Tibial nerve (tissue), 4 donors: ENCODE measurements at regions not wholly inside any gene's neighbourhood (a gene's known extent, or its start where the extent isn't known, plus 50 kb on each side); places are given as distances from the start of the nearest gene placed in this dataset.

Source experiments
- DNase-seq, 2 donors: peaks; one replicate each; pipeline ENCODE4 v3.0.0-alpha.2; 2019; ENCODE audit warnings: low spot score in 2 of 2
- H3K27ac ChIP-seq, 4 donors: fragments of 200-600 bp; sonication (generic) in 3 of 4; one replicate each; pipeline ENCODE4 v1.5.1; 2017 to 2019; ENCODE audit warnings: mild to moderate bottlenecking in 1 of 4
- H3K27me3 ChIP-seq, 2 donors: fragments of 200-600 bp; sonication (generic) in 1 of 2; one replicate each; pipeline versions ENCODE4 v1.5.1 to v1.6.0; 2017 to 2019
- H3K36me3 ChIP-seq, 3 donors: fragments of 200-600 bp; sonication (generic); one replicate each; pipeline ENCODE4 v1.5.1; 2018 to 2019
- H3K4me1 ChIP-seq, 4 donors: fragments of 200-600 bp; sonication (generic) in 3 of 4; one replicate each; pipeline ENCODE4 v1.5.1; 2017 to 2019
- H3K4me3 ChIP-seq, 4 donors: fragments of 200-600 bp; sonication (generic) in 3 of 4; one replicate each; pipeline ENCODE4 v1.5.1; 2017 to 2019; ENCODE audit warnings: mild to moderate bottlenecking in 1 of 4, moderate library complexity in 1 of 4
- H3K9me3 ChIP-seq, 4 donors: fragments of 200-600 bp; sonication (generic) in 3 of 4; one replicate each; pipeline ENCODE4 v1.5.1; 2017 to 2019
- CTCF ChIP-seq, 5 experiments: fragments of 200-600 bp in 3 of 5; fragments of 450-650 bp in 2 of 5; sonication (generic) in 3 of 5; IDR thresholded peaks; one replicate each; pipeline ENCODE4 v1.5.1; 2016 to 2019; ENCODE audit warnings: antibody characterized with exemption in 5 of 5, mild to moderate bottlenecking in 3 of 5, moderate library complexity in 2 of 5
- EP300 ChIP-seq, 2 donors: sonication (generic); formaldehyde crosslinking; IDR thresholded peaks; one replicate each; pipeline ENCODE4 v1.6.1; 2017; ENCODE audit warnings: antibody characterized with exemption in 2 of 2, mild to moderate bottlenecking in 1 of 2
- POLR2A ChIP-seq, 2 donors: fragments of 450-650 bp; IDR thresholded peaks; one replicate each; pipeline ENCODE4 v1.6.1; 2017; ENCODE audit warnings: antibody characterized with exemption in 2 of 2, mild to moderate bottlenecking in 2 of 2, moderate library complexity in 2 of 2
- whole genome bisulfite sequencing, 2 donors: methylation state at CpG; one replicate each; pipeline ENCODE4 v1.1.5; 2018; 5-methylcytosine and 5-hydroxymethylcytosine counted together

- DNase-seq = no peak
- 88 to 93% methylated on average over 1 of the region's 1 CpG for WGBS, 2 donors
- Histone ChIP-seq H3K27me3 (no peaks in the 10 kb centered on the region), H3K36me3 (no peaks in the 10 kb centered on the region), H3K4me1 (no peaks in the 10 kb centered on the region), H3K27ac (no peak overlapping the region), H3K9me3 (no peaks in the 10 kb centered on the region), H3K4me3 (no peak overlapping the region)
- TF ChIP-seq EP300 (IDR thresholded peaks at IDR 0.05) = no peak
- no peak for TF ChIP-seq POLR2A (IDR thresholded peaks at IDR 0.05)
- TF ChIP-seq CTCF (IDR thresholded peaks at IDR 0.05) = no peak
These were observed 1494.5 kb downstream of the SLITRK5 start for GRCh38 chr13:89165685-89166084.

GRCh38 chr13:89169951-89170350 is 1498.8 kb downstream of the SLITRK5 start:
- Histone ChIP-seq H3K27me3 (no peaks in the 10 kb centered on the region), H3K9me3 (no peaks in the 10 kb centered on the region), H3K4me3 (no peak overlapping the region), H3K36me3 (no peaks in the 10 kb centered on the region), H3K4me1 (no peaks in the 10 kb centered on the region), H3K27ac (no peak overlapping the region)
- WGBS, 2 donors = 83 to 98% methylated on average over 1 of the region's 1 CpG
- DNase-seq = no peak
- TF ChIP-seq EP300 (IDR thresholded peaks at IDR 0.05) = no peak
- no peak for TF ChIP-seq CTCF (IDR thresholded peaks at IDR 0.05)
- no peak for TF ChIP-seq POLR2A (IDR thresholded peaks at IDR 0.05)

- peaks cover 0 to 7% (median 0%) of the 10 kb centered on the region in 4 donors for H3K9me3 ChIP-seq
- no peaks in the 10 kb centered on the region for H3K36me3 ChIP-seq
- H3K27me3 ChIP-seq = no peaks in the 10 kb centered on the region
- no peak overlapping the region for H3K27ac ChIP-seq
- TF ChIP-seq EP300 (IDR thresholded peaks at IDR 0.05) (no peak), CTCF (IDR thresholded peaks at IDR 0.05) (no peak), POLR2A (IDR thresholded peaks at IDR 0.05) (no peak)
- no peaks in the 10 kb centered on the region for H3K4me1 ChIP-seq
- no peak for DNase-seq
- H3K4me3 ChIP-seq = no peak overlapping the region
These were observed 1509.9 kb downstream of the SLITRK5 start for GRCh38 chr13:89181041-89181440.

GRCh38 chr13:89199138-89199537 is 1528.0 kb downstream of the SLITRK5 start:
- Histone ChIP-seq H3K36me3 (no peaks in the 10 kb centered on the region), H3K4me3 (no peak overlapping the region), H3K9me3 (no peaks in the 10 kb centered on the region), H3K4me1 (no peaks in the 10 kb centered on the region), H3K27ac (no peak overlapping the region), H3K27me3 (no peaks in the 10 kb centered on the region)
- DNase-seq = no peak
- WGBS, 2 donors = 40 to 50% methylated on average over 4 of the region's 4 CpGs
- TF ChIP-seq EP300 (IDR thresholded peaks at IDR 0.05) (no peak), CTCF (IDR thresholded peaks at IDR 0.05) (no peak), POLR2A (IDR thresholded peaks at IDR 0.05) (no peak)

GRCh38 chr13:89204435-89204834 is 1533.3 kb downstream of the SLITRK5 start:
- no peaks in the 10 kb centered on the region for H3K27me3 ChIP-seq
- H3K9me3 ChIP-seq = no peaks in the 10 kb centered on the region
- no peaks in the 10 kb centered on the region for H3K36me3 ChIP-seq
- WGBS, 2 donors = 78 to 83% methylated on average over 1 of the region's 1 CpG
- no peak overlapping the region for H3K27ac ChIP-seq
- no peaks in the 10 kb centered on the region for H3K4me1 ChIP-seq
- DNase-seq = no peak
- no peak overlapping the region for H3K4me3 ChIP-seq
- TF ChIP-seq POLR2A (IDR thresholded peaks at IDR 0.05) (no peak), CTCF (IDR thresholded peaks at IDR 0.05) (no peak), EP300 (IDR thresholded peaks at IDR 0.05) (no peak)
